ENCODE measurements at regions not wholly inside any gene's neighbourhood (a gene's known extent, or its start where the extent isn't known, plus 50 kb on each side); places are given as distances from the start of the nearest gene placed in this dataset.
"Not testable (repeated sequence)": the region's sequence is repeated elsewhere in the genome, so short reads cannot be mapped to it uniquely, and the experiment has no call there.

DNA sequence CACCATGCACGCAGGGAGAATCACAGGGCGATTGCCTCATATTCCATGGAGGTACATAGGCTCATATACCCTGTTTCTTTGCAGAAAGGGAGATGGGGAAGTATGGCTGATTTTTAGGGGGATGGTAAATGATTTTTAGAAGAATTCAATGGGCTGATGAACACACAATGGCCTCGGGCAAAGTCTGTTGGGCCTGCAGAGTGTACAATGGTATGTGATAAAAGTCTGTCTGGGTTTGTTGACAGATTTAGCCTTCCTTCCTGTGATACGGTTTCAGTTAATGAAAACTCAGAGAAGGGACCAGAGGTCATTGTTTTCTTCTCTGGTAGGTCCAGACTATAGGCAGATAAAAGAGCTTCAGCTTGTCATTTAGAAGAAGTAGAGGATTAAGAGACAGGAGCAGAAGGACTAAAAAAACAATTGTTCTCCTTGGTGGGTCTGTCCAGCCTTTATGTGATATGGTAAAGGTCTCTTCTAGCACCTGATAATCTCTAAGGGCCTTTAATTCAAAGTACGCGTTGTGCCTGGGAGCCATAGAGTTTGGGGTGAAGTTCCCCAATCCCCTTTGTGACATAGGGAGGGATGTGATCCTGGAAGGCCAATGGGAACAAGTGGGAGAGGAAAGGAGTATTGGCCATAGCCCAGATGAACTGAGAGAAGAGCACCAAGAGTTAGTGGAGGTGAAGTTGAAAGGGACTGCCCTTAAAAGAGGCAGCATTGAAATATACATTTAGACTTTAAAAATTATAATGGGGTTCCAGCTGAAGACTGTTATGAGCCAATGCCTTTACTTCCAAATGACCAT lies 107.5 kb upstream of the SERPINE2 start:
- DNase-seq = no peak

GRCh38 chr2:224145751-224146355 lies 106.8 kb upstream of the SERPINE2 start:
- DNase-seq = no peak

DNA sequence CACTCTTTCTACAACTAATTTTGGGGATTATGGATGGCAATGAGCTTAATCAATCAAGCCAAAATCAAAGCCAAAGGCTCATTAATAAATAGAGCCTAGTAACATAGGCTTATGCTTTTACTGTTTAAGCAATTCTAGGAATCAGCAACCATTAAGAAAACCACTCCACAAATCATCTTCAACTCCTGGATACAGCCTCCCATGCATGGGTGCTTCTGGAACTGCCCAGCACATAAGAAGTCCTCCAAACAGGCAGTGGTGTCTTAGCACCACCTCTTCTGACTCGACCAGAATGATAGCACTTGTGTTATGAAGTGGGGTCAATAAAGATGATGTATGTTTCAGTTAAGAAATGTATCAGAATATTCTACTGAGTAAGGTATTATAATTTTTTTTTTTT lies 104.4 kb upstream of the SERPINE2 start:
- no peak for DNase-seq

DNA sequence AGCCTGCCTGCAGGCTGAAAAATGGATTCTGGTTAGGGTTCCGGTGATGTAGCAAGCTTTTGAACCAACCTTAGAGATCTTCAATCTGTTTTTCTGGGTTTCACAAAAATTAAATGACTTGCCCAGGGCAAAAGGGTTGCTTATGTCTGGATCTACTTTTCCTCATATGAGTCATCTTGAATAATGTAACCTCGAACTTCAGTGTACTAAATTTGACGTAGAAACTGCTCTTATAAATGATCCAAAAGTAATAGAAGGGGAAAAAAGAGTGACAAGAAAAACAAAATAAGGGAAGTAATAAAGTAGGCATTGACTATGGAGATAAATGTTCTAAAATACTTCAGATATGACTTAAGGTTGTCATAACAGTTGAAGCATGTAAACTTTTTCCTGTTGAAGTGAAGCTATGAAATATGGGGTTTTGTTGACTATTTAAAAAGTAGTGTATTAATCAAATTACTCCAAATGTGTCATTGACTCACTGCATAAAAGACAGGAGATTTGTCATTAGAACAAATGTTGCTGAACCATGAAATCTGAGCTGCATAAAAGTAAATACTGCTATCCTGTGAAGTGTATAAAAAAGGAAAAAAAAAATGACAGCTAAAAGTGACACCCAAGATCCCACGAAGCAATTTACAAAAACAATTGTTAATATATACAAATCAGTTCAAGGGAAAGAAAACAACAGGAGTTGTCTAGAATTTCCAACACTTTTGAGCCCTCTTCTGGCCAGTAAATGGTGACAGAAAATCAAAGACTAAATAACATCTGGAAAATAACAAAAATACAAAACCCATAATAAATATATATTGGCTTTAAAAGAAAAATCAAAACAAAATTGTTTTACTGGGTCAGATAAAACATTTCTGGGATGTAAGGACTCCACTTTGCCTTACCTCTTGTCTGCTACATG lies 103.6 kb upstream of the SERPINE2 start:
- no peak for DNase-seq

DNA sequence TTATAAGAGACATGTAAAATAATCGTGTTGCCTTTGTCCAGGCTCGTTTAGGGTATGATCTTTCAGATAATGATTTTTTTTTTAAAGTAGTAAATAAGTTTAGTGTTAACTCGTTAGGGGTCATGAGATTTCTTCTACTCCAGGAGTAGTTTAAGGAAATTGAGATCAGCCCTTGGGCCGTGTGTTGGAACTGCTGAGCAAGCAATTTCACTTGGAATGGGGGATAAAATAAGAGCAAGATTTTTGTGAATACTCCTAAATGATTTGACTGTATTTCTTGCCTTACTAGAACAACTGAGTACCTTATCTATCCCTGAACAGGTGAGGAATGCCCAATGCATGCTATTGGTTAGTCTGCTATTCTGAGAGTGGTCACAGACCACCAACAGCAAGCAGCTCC lies 102.2 kb upstream of the SERPINE2 start:
- no peak for DNase-seq

DNA sequence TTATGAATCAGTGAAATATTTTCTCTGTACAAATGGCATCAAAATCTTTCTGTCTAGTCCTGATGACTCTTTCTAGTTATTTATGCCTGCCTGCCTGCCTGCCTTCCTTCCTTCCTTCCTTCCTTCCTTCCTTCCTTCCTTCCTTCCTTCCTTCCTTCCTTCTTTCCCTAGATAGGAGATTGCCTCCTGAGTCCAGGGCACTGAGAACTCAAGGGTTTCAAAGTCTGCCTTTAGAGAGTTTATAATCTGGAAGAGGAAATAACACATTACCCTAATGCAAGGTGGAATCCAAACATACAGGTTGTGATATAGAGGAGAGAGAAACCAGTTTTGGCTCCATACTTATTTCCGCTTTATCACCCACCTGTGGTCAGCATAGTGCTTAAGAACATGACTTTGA lies 98.1 kb upstream of the SERPINE2 start:
- DNase-seq = no peak

- DNase-seq = no peak
Measured at GRCh38 chr2:224136396-224136795, 97.3 kb upstream of the SERPINE2 start.

GRCh38 chr2:224135881-224136280 lies 96.8 kb upstream of the SERPINE2 start:
- DNase-seq = no peak

GRCh38 chr2:224134003-224134734 lies 95.1 kb upstream of the SERPINE2 start:
- DNase-seq = no peak

- no peak for DNase-seq
Measured at GRCh38 chr2:224133387-224133786, 94.3 kb upstream of the SERPINE2 start.

- no peak for DNase-seq
Measured at GRCh38 chr2:224127871-224128501, 88.9 kb upstream of the SERPINE2 start.

DNA sequence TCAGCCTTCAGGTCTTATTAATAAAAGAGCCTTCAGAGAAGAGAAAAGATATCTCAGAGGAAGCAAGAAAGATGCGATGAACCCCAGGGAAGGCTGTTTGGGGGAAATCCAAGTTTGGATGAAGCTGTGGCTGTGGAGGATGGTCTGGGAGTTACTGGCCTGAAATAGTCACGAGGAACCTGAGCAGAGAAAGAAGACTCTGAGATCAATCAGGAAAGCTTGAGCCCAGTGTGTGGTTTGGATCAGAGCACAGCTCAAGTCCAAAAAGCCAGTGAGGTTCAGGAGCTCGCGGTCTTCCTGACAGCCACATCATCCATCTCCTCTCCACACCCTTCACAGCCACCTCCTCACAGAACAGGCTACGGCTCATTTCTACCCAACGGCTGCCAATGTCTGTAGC lies 87.4 kb upstream of the SERPINE2 start:
- no peak for DNase-seq

DNA sequence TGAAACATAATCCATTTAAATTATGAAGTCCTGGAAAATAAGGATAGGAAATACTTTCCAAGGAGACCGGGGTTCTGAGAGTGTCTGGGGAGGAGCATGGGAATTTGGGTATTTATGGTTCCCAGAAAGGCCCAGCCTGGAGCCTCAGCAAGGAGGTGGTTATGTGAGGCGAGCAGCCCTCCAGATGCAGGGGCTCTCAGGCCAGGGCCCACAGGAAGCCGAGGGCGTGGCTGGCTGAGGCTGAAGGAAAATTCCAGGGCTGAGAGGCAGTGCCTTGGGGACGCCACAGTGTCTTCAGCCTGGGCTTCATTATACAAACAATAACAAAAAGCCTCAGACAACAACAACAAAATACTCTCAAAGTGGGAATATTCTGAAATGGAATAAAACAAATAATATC lies 86.9 kb upstream of the SERPINE2 start:
- DNase-seq = no peak

GRCh38 chr2:224122542-224122941 lies 83.5 kb upstream of the SERPINE2 start:
- no peak for DNase-seq

- DNase-seq = no peak
Measured at GRCh38 chr2:224121406-224122067, 82.5 kb upstream of the SERPINE2 start.

GRCh38 chr2:224120986-224121385 lies 81.9 kb upstream of the SERPINE2 start:
- DNase-seq = no peak

DNA sequence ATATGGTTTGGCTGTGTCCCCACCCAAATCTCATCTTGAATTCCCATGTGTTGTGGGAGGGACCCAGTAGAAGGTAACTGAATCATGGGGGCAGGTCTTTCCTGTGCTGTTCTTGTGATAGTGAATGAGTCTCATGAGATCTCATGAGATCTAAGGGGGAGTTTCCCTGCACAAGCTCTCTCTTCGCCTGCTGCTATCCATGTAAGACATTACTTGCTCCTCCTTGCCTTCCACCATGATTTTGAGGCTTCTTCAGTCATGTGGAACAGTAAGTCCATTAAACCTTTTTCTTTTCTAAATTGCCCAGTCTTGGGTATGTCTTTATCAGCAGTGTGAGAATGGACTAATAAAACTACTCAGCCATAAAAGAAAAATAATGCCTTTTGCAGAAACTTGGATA lies 80.8 kb upstream of the SERPINE2 start:
- not testable (repeated sequence) for DNase-seq

DNA sequence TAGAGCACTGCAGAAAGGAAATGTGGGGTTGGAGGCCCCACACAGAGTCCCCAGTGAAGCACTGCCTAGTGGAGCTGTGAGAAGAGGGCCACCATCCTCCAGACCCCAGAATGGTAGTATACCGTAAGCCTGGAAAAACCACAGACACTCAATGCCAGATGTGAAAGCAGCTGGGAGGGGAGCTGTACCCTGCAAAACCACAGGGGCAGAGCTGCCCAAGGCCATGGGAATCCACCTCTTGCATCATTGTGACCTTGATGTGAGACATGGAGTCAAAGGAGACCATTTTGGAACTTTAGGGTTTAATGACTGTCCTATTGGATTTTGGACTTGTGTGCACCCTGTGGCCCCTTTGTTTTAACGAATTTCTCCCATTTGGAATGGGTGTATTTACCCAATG lies 75.3 kb upstream of the SERPINE2 start:
- no peak for DNase-seq

DNA sequence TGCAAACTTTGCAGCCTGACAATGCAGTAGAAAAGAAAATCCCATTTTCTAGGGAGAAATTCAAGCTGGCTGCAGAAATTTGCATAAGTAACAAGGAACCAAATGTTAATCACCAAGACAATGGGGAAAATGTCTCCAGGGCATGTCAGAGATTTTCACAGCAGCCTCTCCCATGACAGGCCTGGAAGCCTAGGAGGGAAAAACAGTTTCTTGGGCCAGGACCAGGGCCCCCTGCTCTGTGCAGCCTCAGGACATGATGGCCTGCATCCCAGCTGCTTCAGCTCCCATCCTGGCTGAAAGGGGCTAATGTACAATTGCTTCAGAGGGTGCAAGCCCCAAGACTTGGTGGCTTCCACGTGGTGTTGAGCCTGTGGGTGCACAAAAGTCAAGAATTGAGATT lies 74.8 kb upstream of the SERPINE2 start:
- DNase-seq = not testable (repeated sequence)

- no peak for DNase-seq
Measured at GRCh38 chr2:224111576-224111975, 72.5 kb upstream of the SERPINE2 start.

DNA sequence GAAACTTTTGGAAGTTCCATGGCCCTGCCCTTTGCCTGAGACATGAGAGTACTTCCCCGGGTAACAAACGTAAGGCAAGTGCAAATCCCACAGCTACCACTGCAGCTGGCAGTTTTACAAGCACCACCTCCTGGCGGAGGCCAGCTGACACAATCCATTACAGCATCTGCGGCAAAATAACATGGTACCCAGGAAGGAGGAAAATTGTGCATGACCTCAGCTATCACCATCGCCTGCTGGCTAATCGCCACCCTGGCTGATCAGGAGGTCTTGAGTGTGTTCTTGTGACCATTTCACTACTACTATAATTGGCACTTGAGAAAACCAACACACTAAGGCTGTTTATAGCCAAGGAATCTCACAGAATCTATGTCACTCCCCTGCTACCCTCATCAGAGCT lies 71.7 kb upstream of the SERPINE2 start:
- no peak for DNase-seq

All from right kidney (tissue), 1 donor.